GM21360 (cell line): ENCODE measurements at regions not wholly inside any gene's neighbourhood (a gene's known extent, or its start where the extent isn't known, plus 50 kb on each side); places are given as distances from the start of the nearest gene placed in this dataset.
"Not testable (repeated sequence)": the region's sequence is repeated elsewhere in the genome, so short reads cannot be mapped to it uniquely, and the experiment has no call there.

ENCODE experiments used
- ATAC-seq: cut with Tn5 transposase; IDR thresholded peaks from one replicate; pipeline ENCODE4 v1.9.1; 2021; ENCODE audit warnings: mild to moderate bottlenecking, moderate library complexity; ENCODE audit not compliant: unreplicated experiment

GRCh38 chr12:42749239-42749638 is 159.7 kb upstream of the PRICKLE1 start:
- ATAC-seq = no peak

- no peak for ATAC-seq
These were observed 155.1 kb upstream of the PRICKLE1 start for GRCh38 chr12:42744539-42745182.

- no peak for ATAC-seq
These were observed 153.2 kb upstream of the PRICKLE1 start for GRCh38 chr12:42742716-42743115.

- ATAC-seq = no peak
These were observed 152.4 kb upstream of the PRICKLE1 start for GRCh38 chr12:42741771-42742510.

- ATAC-seq = no peak
These were observed 151.5 kb upstream of the PRICKLE1 start for GRCh38 chr12:42741091-42741490.

- ATAC-seq = no peak
These were observed 147.9 kb upstream of the PRICKLE1 start for GRCh38 chr12:42737398-42737797.

- no peak for ATAC-seq
These were observed 146.4 kb upstream of the PRICKLE1 start for GRCh38 chr12:42735861-42736361.

GRCh38 chr12:42733911-42734310 is 144.4 kb upstream of the PRICKLE1 start:
- no peak for ATAC-seq

- ATAC-seq = no peak
These were observed 143.4 kb upstream of the PRICKLE1 start for GRCh38 chr12:42732908-42733411.

GRCh38 chr12:42730291-42730690 is 140.7 kb upstream of the PRICKLE1 start:
- no peak for ATAC-seq

GRCh38 chr12:42729535-42729900 is 140.0 kb upstream of the PRICKLE1 start:
- no peak for ATAC-seq

- no peak for ATAC-seq
These were observed 139.4 kb upstream of the PRICKLE1 start for GRCh38 chr12:42728770-42729534.

- no peak for ATAC-seq
These were observed 138.7 kb upstream of the PRICKLE1 start for GRCh38 chr12:42728287-42728686.

GRCh38 chr12:42725809-42726208 is 136.3 kb upstream of the PRICKLE1 start:
- no peak for ATAC-seq

- ATAC-seq = no peak
These were observed 126.9 kb upstream of the PRICKLE1 start for GRCh38 chr12:42716491-42716891.

GRCh38 chr12:42713566-42713965 is 124.0 kb upstream of the PRICKLE1 start:
- not testable (repeated sequence) for ATAC-seq

GRCh38 chr12:42708374-42708773 is 118.8 kb upstream of the PRICKLE1 start:
- ATAC-seq = not testable (repeated sequence)

- no peak for ATAC-seq
These were observed 118.0 kb upstream of the PRICKLE1 start for GRCh38 chr12:42707312-42708226.

GRCh38 chr12:42706321-42706720 is 116.8 kb upstream of the PRICKLE1 start:
- no peak for ATAC-seq

- no peak for ATAC-seq
These were observed 116.3 kb upstream of the PRICKLE1 start for GRCh38 chr12:42705863-42706262.
